ENCODE measurements at regions not wholly inside any gene's neighbourhood (a gene's known extent, or its start where the extent isn't known, plus 50 kb on each side); places are given as distances from the start of the nearest gene placed in this dataset.
A peak's percentile ranks its signal among the peaks of the same experiment; 100 is the strongest.

- DNase-seq (ENCODE audit: low spot score), result no peak
Measured at GRCh38 chr1:94734963-94735901, 84.9 kb upstream of the SLC44A3 start.

DNA sequence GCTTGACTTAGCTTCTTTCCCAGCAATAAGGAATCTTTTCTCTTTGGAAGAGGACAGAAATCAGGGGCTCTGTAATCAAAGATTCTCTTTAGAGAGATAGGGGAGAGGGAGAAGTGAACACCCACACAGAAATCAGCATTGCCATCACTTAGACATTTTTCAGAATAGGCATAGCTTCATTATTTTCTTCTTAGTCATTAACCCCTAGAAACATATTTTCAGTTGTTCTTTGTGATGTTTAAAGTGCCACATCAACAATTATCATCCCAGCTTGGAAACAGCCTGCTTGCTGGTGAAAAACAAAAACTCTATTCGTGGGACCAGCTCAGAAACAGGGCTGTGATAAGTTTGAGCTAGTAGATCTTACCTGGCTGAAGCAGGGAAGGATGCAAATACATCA, 88.3 kb upstream of the SLC44A3 start:
- DNase-seq (ENCODE audit: low spot score), result no peak

DNA sequence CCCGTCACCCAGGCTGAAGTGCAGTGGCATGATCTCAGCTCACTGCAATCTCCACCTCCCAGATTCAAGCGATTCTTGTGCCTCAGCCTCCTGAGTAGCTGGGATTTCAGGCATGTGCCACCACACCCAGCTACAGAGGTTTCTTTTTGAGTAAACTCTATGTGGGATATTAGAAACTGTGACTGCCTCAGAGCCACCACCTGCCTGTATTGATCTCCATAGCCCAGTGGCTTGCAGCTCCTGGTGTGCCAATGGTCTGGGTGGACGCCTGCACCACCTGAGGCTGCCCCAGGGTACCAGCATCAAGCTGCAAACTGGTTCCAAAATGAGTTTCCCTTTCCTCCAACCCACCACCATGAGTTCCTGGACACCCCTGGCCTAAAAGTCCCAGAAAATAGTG, 89.7 kb upstream of the SLC44A3 start:
- no peak for DNase-seq (ENCODE audit: low spot score)

DNA sequence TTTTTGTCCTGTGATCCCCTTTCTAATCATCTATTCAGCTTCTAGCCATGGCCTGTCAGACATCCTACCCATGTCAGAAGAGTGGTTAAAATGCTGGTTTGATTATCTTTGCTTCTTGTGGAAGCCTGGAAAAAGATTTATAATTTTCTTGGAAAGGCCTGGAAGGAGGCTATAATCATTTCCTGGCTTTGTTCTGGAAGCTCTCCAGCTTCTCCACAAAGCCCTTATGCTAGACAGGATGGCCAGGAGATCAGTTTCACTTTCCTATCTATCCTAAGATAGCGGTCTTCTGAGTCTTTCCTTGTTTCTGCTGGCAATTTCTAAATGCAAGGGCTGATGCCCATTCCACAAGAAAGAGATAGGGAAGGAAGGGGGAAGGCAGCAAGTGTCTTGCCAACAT, 90.9 kb upstream of the SLC44A3 start:
- DNase-seq (ENCODE audit: low spot score), result no peak

DNA sequence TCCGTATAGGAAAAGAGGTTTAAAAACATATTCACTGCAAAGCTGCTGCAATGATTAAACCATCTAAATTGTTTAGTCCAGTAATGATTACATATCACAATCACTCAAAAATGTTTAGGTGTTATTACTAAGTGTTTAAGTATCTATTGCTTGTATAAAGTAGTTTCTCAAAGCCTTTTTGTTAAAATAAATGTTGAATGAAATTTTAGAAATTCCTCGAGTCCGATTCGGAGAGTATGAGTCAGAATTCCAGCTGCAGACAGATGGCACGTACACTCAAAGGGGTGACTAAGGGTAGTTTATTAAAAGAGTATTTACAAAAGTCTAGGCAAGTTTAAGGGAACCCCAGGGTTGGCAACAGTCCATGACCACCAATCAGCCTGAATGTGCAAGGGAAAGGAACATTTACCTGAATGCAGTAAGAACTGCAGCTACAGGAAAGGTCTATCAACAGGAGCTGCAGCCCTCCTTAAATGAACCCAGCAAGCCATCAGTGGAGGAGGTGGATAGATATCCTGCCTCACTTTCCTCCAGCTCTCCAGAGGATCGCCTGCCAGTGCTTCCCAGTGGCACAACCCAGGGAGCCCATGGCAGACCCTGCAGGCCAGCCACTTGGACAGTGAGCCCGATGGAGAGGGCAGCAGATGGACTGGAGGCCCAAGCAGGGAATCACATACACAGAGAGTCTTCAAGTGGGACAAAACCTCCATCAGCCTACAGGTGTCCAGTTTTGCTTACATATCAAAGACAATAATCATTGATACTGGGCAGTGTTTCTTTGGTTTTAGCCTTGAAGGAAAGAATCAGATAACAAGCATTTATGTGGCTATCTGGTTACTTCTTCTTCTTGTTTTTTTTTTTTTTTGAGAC, 92.1 kb upstream of the SLC44A3 start:
- no peak for DNase-seq (ENCODE audit: low spot score)

GRCh38 chr1:94726981-94727685, 93.0 kb upstream of the SLC44A3 start:
- DNase-seq (ENCODE audit: low spot score), result no peak

DNA sequence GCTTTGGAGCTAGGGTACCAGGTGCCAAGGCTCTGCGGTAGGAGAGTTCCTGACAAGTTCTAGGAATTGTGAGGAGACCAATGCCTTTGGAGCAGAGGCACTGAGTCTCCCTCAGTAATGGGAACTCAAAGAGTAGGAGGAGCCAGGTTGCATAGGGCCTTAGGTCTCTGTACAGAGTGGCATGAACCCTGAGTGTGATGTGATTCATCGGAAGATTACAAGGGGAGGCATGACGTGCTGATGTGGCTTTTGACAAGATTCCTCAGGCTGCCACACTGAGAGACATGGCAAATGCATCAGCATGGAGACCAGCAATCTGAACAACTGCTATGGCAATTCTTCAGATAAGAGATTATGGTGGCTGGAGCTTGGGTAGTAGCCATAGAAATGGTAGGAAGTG, 94.6 kb upstream of the SLC44A3 start:
- no peak for DNase-seq (ENCODE audit: low spot score)

GRCh38 chr1:94723894-94724293, 96.3 kb upstream of the SLC44A3 start:
- no peak for DNase-seq (ENCODE audit: low spot score)

DNA sequence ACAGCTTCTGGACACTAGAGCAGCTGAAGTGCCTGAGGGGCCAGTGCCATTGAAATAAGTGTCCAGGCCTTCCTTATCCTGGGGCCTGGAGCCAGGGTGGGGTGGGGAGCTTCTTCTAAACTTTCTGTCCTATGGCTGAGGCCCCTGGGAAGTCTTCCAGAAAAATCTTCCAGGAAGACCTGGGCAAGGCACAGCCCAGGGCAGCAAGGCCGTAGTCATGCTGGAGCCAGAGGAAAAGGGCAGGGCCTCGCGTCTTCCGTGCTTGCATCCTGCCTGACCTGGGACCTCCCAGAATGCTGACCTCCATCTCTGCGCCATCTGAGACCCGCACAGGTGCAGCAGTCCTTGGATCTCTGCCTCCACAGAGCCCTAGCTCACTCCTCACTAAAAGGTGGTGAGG, 96.7 kb upstream of the SLC44A3 start:
- DNase-seq (ENCODE audit: low spot score), result no peak

GRCh38 chr1:94722181-94722580, 98.0 kb upstream of the SLC44A3 start:
- no peak for DNase-seq (ENCODE audit: low spot score)

- no peak for DNase-seq (ENCODE audit: low spot score)
Measured at GRCh38 chr1:94721240-94721639, 98.9 kb upstream of the SLC44A3 start.

DNA sequence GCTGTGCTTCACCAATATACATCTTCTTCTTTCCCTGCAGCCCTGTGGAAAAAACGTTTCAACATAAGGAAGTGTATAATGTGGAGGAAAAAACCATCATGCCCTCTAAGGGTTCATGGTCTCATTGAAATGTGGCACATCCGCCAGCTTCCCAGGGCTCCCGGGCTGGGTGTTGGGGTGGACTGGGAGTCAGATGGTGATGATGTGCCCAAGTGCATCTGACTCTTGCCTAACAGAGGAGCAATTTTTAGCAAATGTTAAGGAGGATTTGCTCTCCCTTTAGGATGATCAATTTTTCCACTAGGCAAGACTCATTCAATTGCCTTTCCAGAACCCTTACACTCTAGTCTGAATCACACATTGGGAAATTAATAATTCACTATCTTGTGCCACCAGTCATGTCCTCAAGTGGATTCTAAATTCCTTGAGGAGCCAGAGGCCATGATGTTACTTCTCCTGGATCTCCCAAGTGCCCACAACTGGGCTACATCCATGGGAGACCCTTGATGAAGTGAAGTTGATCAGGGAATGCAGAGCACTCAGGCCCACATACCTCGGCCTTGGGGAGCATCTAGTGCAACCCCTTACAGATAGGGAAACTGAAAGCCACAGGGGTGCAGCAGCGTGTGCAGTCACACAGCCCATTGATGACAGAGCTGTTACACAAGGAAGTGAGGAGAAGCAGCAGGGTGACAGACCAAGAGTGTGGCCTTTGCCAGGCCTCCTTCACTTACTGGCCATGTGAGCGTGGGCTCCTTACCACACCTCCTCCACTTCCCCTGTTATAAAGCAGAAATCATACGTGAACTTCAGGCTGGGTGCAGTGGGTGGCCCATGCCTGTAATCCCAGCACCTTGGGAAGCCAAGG, 100.0 kb upstream of the SLC44A3 start:
- no peak for DNase-seq (ENCODE audit: low spot score)

DNA sequence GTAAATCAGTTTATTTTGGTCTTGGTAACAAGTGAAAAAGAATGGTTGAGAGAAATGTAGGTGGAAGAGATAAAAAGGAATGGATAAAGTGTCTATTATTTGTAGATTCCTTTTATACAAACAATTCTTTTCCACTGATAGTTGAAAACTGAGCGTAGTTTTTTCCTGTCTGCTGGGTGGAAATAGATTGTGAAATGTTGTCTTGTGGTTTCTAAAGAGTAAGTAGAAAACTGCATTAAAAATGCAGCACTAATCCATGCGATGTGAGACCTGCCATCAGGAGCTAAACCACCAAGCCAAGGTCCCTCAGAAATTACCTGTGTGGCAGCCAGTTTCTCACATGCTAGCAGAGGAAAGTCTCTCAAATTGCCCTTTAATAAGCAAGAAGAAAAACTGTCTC, 103.2 kb upstream of the SLC44A3 start:
- DNase-seq (ENCODE audit: low spot score), result no peak

- DNase-seq (ENCODE audit: low spot score), result no peak
Measured at GRCh38 chr1:94715321-94715720, 104.8 kb upstream of the SLC44A3 start.

- DNase-seq (ENCODE audit: low spot score), result no peak
Measured at GRCh38 chr1:94714552-94714951, 105.6 kb upstream of the SLC44A3 start.

- no peak for DNase-seq (ENCODE audit: low spot score)
Measured at GRCh38 chr1:94714152-94714551, 106.0 kb upstream of the SLC44A3 start.

GRCh38 chr1:94713472-94714141, 106.5 kb upstream of the SLC44A3 start:
- peak; percentile 24 for DNase-seq (ENCODE audit: low spot score)

GRCh38 chr1:94709891-94710581, 110.1 kb upstream of the SLC44A3 start:
- DNase-seq (ENCODE audit: low spot score), result no peak

- no peak for DNase-seq (ENCODE audit: low spot score)
Measured at GRCh38 chr1:94708811-94709210, 111.3 kb upstream of the SLC44A3 start.

DNA sequence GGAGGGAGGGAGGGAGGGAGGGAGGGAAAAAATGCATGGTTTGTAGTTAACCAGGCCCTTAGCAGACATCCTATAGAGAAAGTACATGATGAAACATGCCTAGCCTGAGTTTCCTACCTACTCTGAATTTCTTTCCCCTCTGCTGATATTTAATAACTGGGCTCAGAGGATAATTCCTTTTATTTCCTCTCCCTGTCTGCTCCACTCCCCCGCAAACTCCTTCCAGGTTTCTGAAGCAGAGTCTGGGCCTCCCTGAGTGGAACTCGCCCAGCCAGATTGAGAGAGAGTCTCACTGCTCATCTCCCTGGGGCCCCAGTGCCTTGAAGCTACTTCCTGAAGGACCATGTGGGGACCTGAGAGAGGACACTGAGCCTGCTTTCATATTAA, 111.9 kb upstream of the SLC44A3 start:
- DNase-seq (ENCODE audit: low spot score), result no peak

Data from putamen (tissue), 1 donor.